Astrocyte of the cerebellum (primary cell): ENCODE measurements at regions not wholly inside any gene's neighbourhood (a gene's known extent, or its start where the extent isn't known, plus 50 kb on each side); places are given as distances from the start of the nearest gene placed in this dataset.
"Not testable (repeated sequence)": the region's sequence is repeated elsewhere in the genome, so short reads cannot be mapped to it uniquely, and the experiment has no call there.

Source experiments
- DNase-seq: peaks from one replicate; pipeline ENCODE4 v3.0.0-alpha.2; 2011; ENCODE audit warnings: low read depth
- H3K4me3 ChIP-seq: 2 replicates; pipeline ENCODE4 v1.5.1; 2011; ENCODE audit warnings: mild to moderate bottlenecking, low read depth, low read length, moderate library complexity
- CTCF ChIP-seq: IDR thresholded peaks from 2 replicates; pipeline ENCODE4 v1.5.1; 2012; ENCODE audit warnings: low read length, low read depth, moderate library complexity, mild to moderate bottlenecking; ENCODE audit errors: missing control alignments
- in situ Hi-C: cut with HindIII; loops from 2 replicates; pipeline ENCODE4 v1.10.0; 2017; ENCODE audit warnings: low sequenced_read_pairs

DNA sequence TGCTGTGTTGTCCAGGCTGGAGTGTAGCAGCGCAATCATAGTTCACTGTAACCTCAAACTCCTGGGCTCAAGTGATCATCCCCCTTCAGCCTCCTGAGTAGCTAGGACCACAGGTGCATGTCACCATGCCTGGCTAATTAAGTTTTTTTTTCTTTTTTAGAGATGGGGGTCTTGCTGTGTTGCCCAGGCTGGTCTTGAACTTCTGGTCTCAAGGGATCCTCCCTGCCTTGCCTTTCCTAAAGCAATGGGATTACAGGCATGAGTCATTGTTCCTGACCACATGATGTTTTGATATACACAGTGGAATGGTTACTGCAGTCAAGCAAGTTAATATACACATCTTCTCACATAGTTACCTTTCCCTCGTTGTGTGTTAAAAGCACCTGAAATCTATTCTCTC lies 140.3 kb downstream of the GPR85 start:
- in situ Hi-C loops, result loop anchor here (5.0 kb wide), 1 partner anchor 41 kb away; no protein-coding TSS in a partner anchor
- DNase-seq, result no peak
- no peak for TF ChIP-seq CTCF
- no peak overlapping the region for H3K4me3 ChIP-seq

GRCh38 chr7:112945046-112945445 lies 141.6 kb downstream of the GPR85 start:
- in situ Hi-C loops, result loop anchor here (5.0 kb wide), 1 partner anchor 42 kb away; no protein-coding TSS in a partner anchor
- DNase-seq, result no peak

GRCh38 chr7:112942981-112943380 lies 143.6 kb downstream of the GPR85 start:
- H3K4me3 ChIP-seq, result no peak overlapping the region
- DNase-seq, result no peak
- in situ Hi-C loops, result no loop called here
- no peak for TF ChIP-seq CTCF

More at GRCh38 chr7:112945046-112945445, 141.6 kb downstream of the GPR85 start:
- H3K4me3 ChIP-seq, result no peak overlapping the region
- TF ChIP-seq CTCF, result no peak

DNA sequence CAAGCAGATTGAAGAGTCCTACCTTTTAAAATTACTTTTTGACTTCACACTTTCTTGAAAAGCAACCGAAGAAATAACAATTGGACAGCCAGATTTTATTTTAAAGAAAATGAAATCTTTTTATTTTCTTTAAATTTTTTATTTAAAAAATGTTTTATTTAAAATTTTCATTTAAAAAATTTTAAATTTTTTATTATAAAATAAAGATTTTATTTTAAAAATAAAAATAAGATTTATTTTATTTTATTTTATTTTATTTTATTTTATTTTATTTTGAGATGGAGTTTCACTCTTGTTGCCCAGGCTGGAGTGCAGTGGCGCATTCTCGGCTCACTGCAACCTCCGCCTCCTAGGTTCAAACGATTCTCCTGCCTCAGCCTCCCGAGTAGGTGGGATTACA lies 144.5 kb downstream of the GPR85 start:
- DNase-seq, in situ Hi-C loops, H3K4me3 ChIP-seq: not testable (repeated sequence)

- in situ Hi-C loops, result no loop called here
- no peak for DNase-seq
- no peak for TF ChIP-seq CTCF
- peak overlapping the region; percentile 77 for H3K4me3 ChIP-seq
Measured at GRCh38 chr7:112940314-112940732, 146.3 kb downstream of the GPR85 start.

- no peak for TF ChIP-seq CTCF
- H3K4me3 ChIP-seq, result peak overlapping the region; percentile 77
- peak; percentile 99 for DNase-seq
- in situ Hi-C loops, result no loop called here
Measured at GRCh38 chr7:112939574-112940313, 146.9 kb downstream of the GPR85 start.

GRCh38 chr7:112938863-112939573 lies 147.6 kb downstream of the GPR85 start:
- no peak for TF ChIP-seq CTCF
- no peak for DNase-seq
- in situ Hi-C loops, result no loop called here
- H3K4me3 ChIP-seq, result peak overlapping the region; percentile 77
